Neural crest cell (in vitro differentiated cells): ENCODE measurements at regions not wholly inside any gene's neighbourhood (a gene's known extent, or its start where the extent isn't known, plus 50 kb on each side); places are given as distances from the start of the nearest gene placed in this dataset.

Experiments used
- DNase-seq: peaks from one replicate; pipeline ENCODE4 v3.0.0; 2021; ENCODE audit warnings: low read depth, mixed read lengths, low spot score
- H3K27ac Mint-ChIP-seq: one replicate; pipeline ENCODE4 v1.8.0; 2021; ENCODE audit warnings: mild to moderate bottlenecking, mixed read lengths; ENCODE audit not compliant: unreplicated experiment
- H3K27me3 Mint-ChIP-seq: 2 replicates; pipeline ENCODE4 v1.8.0; 2021; ENCODE audit warnings: low read depth, mild to moderate bottlenecking, mixed read lengths
- H3K36me3 Mint-ChIP-seq: 2 replicates; pipeline ENCODE4 v1.8.0; 2021; ENCODE audit warnings: low read depth, mild to moderate bottlenecking, mixed read lengths
- H3K4me1 Mint-ChIP-seq: 2 replicates; pipeline ENCODE4 v1.8.0; 2021; ENCODE audit warnings: mixed read lengths
- H3K4me3 Mint-ChIP-seq: one replicate; pipeline ENCODE4 v1.8.0; 2021; ENCODE audit warnings: mild to moderate bottlenecking, mixed read lengths
- H3K9me3 Mint-ChIP-seq: 2 replicates; pipeline ENCODE4 v1.8.0; 2021; ENCODE audit warnings: mixed read lengths
- CTCF ChIP-seq: fragments of 200-600 bp; sonication (generic); conservative IDR thresholded peaks from 2 replicates; pipeline ENCODE4 v1.5.0; 2021; ENCODE audit warnings: antibody characterized with exemption, mild to moderate bottlenecking

- DNase-seq: peak; percentile 33
- H3K27me3 Mint-ChIP-seq: peaks cover 4% of the 10 kb centered on the region
- no peaks in the 10 kb centered on the region for H3K9me3 Mint-ChIP-seq
- H3K36me3 Mint-ChIP-seq: no peaks in the 10 kb centered on the region
- no peak overlapping the region for H3K4me3 Mint-ChIP-seq
- H3K27ac Mint-ChIP-seq: no peak overlapping the region
- TF ChIP-seq CTCF: peak; percentile 64
- H3K4me1 Mint-ChIP-seq: no peaks in the 10 kb centered on the region
Measured at GRCh38 chr11:57131080-57131790, 50.5 kb upstream of the LRRC55 start.
